Heart left ventricle (tissue), 13 donors: ENCODE measurements at regions not wholly inside any gene's neighbourhood (a gene's known extent, or its start where the extent isn't known, plus 50 kb on each side); places are given as distances from the start of the nearest gene placed in this dataset.

Source experiments
- CTCF ChIP-seq, 12 donors: fragments of 200-600 bp; sonication (generic) in 4 of 12; IDR thresholded peaks; one replicate each; pipeline versions ENCODE4 v1.5.0 to v1.8.0; 2018 to 2022; ENCODE audit warnings: antibody characterized with exemption in 12 of 12, mild to moderate bottlenecking in 5 of 12
- POLR2A ChIP-seq, 2 donors: fragments of 450-650 bp; IDR thresholded peaks; one replicate each; pipeline ENCODE4 v1.6.1; 2017; ENCODE audit warnings: antibody characterized with exemption in 2 of 2, mild to moderate bottlenecking in 2 of 2, moderate library complexity in 2 of 2
- donor health status: ischemic (EF 13 %, LVEDD 7.1; RV severe dilation, severe dysfunction).
- donor health status: DM: no; HTN: yes; CAD: no.
- donor health status: DM: no; HTN: no; CAD: no.
- donor health status: ischemic (EF 25% LVEDD 6.9; RV normal size, moderate dysfunction).
- donor health status: ischemic (EF 25% LVEDD 5.7; RV mildly dilated, moderate dysfunction).
- donor health status: ischemic (EF 35%, LVEDD 5.7; RV mildly dilated, moderate dysfunction).
- donor health status: nonischemic (EF 11% LVEDD 7.7; RV severe dilation, severe dysfunction).
- donor health status: DM: yes; HTN: yes; CAD: no.
- donor health status: PGD.
- donor health status: ischemic (EF 29% LVEDD 5.4; RV normal size, mild dysfunction).
- donor health status: nonischemic (EF 23%, LVEDD 6.1; RV moderate dilation, normal function).

- no peak for TF ChIP-seq POLR2A (IDR thresholded peaks at IDR 0.05)
- no peak for TF ChIP-seq CTCF (IDR thresholded peaks at IDR 0.05)
These were observed 143.6 kb upstream of the CCNG1 start for GRCh38 chr5:163293836-163294235.
